GM12872 (cell line): ENCODE measurements at regions not wholly inside any gene's neighbourhood (a gene's known extent, or its start where the extent isn't known, plus 50 kb on each side); places are given as distances from the start of the nearest gene placed in this dataset.

Source experiments
- CTCF ChIP-seq: IDR thresholded peaks from 3 replicates; pipeline ENCODE4 v1.5.1; 2011; ENCODE audit warnings: low read depth, mild to moderate bottlenecking, low read length, moderate library complexity; ENCODE audit not compliant: insufficient read depth

GRCh38 chr5:18152671-18153070, 518.4 kb downstream of the TAF11L14 start:
- TF ChIP-seq CTCF: no peak

GRCh38 chr5:18158166-18158565, 523.9 kb downstream of the TAF11L14 start:
- TF ChIP-seq CTCF: no peak

GRCh38 chr5:18159331-18159730, 525.1 kb downstream of the TAF11L14 start:
- no peak for TF ChIP-seq CTCF

- TF ChIP-seq CTCF: no peak
Observed at GRCh38 chr5:18171684-18172083, 537.4 kb downstream of the TAF11L14 start.

- TF ChIP-seq CTCF: no peak
Observed at GRCh38 chr5:18179579-18179978, 545.3 kb downstream of the TAF11L14 start.

- no peak for TF ChIP-seq CTCF
Observed at GRCh38 chr5:18181575-18181974, 547.3 kb downstream of the TAF11L14 start.

GRCh38 chr5:18195910-18196309, 561.6 kb downstream of the TAF11L14 start:
- no peak for TF ChIP-seq CTCF

GRCh38 chr5:18197734-18198133, 563.5 kb downstream of the TAF11L14 start:
- TF ChIP-seq CTCF: no peak
